GM23338 (cell line): ENCODE measurements at regions not wholly inside any gene's neighbourhood (a gene's known extent, or its start where the extent isn't known, plus 50 kb on each side); places are given as distances from the start of the nearest gene placed in this dataset.

Experiments
- REST ChIP-seq: IDR thresholded peaks from one replicate; pipeline ENCODE4 v1.6.1; 2018; ENCODE audit warnings: antibody characterized with exemption; ENCODE audit not compliant: unreplicated experiment
- TF ChIP-seq, protein P1 (sequence below), 2 experiments: fragments of 200-600 bp in 1 of 2; sonication (generic) in 1 of 2; conservative IDR thresholded peaks; 2 replicates each; pipeline versions ENCODE4 v1.5.1 to v1.6.1; 2016 to 2017; ENCODE audit warnings: antibody characterized with exemption in 2 of 2, low read depth in 2 of 2, mild to moderate bottlenecking in 2 of 2, moderate library complexity in 1 of 2

DNA sequence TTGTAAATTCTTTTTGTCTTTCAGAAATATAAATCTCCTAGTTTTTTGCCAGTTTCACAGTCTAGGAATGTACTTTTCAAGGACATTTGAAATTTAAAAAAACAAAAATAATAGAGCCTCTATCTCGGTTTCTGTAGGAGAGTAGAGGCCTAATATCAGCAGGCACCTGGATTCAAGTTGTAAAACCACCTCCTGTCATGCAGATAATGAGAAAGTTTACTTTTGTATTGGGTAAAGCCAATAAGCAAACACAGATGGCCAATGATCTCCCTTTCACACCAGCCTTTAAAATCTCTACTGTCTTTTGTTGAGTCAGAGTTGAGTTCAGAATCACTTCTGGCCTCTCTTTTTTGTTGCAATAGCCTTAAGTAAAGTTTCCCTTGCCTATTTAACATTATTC lies 1499.9 kb downstream of the PCDH18 start:
- TF ChIP-seq, protein P1, sequence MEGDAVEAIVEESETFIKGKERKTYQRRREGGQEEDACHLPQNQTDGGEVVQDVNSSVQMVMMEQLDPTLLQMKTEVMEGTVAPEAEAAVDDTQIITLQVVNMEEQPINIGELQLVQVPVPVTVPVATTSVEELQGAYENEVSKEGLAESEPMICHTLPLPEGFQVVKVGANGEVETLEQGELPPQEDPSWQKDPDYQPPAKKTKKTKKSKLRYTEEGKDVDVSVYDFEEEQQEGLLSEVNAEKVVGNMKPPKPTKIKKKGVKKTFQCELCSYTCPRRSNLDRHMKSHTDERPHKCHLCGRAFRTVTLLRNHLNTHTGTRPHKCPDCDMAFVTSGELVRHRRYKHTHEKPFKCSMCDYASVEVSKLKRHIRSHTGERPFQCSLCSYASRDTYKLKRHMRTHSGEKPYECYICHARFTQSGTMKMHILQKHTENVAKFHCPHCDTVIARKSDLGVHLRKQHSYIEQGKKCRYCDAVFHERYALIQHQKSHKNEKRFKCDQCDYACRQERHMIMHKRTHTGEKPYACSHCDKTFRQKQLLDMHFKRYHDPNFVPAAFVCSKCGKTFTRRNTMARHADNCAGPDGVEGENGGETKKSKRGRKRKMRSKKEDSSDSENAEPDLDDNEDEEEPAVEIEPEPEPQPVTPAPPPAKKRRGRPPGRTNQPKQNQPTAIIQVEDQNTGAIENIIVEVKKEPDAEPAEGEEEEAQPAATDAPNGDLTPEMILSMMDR (conservative IDR thresholded peaks at IDR 0.05; ENCODE audit: low read depth in 2 of 2), result no peak
- no peak for TF ChIP-seq REST
